Loucy (cell line): ENCODE measurements at regions not wholly inside any gene's neighbourhood (a gene's known extent, or its start where the extent isn't known, plus 50 kb on each side); places are given as distances from the start of the nearest gene placed in this dataset.

ENCODE experiments used
- H2AFZ ChIP-seq: fragments of 200-600 bp; sonication (generic); 2 replicates; pipeline ENCODE4 v1.6.0; 2016; ENCODE audit warnings: antibody characterized with exemption, mild to moderate bottlenecking, low read length, moderate library complexity
- H3F3A ChIP-seq: fragments of 200-600 bp; 2 replicates; pipeline ENCODE4 v1.6.0; 2016; ENCODE audit warnings: antibody characterized with exemption, low read depth, mild to moderate bottlenecking
- H3K27me3 ChIP-seq: fragments of 200-600 bp; sonication (generic); 2 replicates; pipeline ENCODE4 v1.6.1; 2014; ENCODE audit warnings: low read length, mild to moderate bottlenecking; ENCODE audit not compliant: insufficient read depth, poor library complexity, severe bottlenecking
- H3K36me3 ChIP-seq: fragments of 200-600 bp; sonication (generic); 2 replicates; pipeline ENCODE4 v1.6.1; 2016; ENCODE audit warnings: low read length; ENCODE audit not compliant: insufficient read depth
- H3K4me1 ChIP-seq: fragments of 200-600 bp; sonication (generic); 2 replicates; pipeline ENCODE4 v1.5.1; 2014; ENCODE audit warnings: low read length, mild to moderate bottlenecking; ENCODE audit not compliant: insufficient read depth, poor library complexity, severe bottlenecking
- H3K4me2 ChIP-seq: fragments of 200-600 bp; sonication (generic); 2 replicates; pipeline ENCODE4 v1.6.0; 2014; ENCODE audit warnings: antibody characterized with exemption, low read length, low read depth, mild to moderate bottlenecking; ENCODE audit not compliant: poor library complexity, severe bottlenecking
- H3K4me3 ChIP-seq: fragments of 200-600 bp; sonication (generic); 2 replicates; pipeline ENCODE4 v1.5.1; 2014; ENCODE audit warnings: low read length, mild to moderate bottlenecking, mixed read lengths; ENCODE audit not compliant: poor library complexity, severe bottlenecking
- H3K79me2 ChIP-seq: fragments of 200-600 bp; sonication (generic); 2 replicates; pipeline ENCODE4 v1.6.1; 2014; ENCODE audit warnings: low read length; ENCODE audit not compliant: insufficient read depth
- H3K9ac ChIP-seq: fragments of 200-600 bp; sonication (generic); 2 replicates; pipeline ENCODE4 v1.6.0; 2014; ENCODE audit warnings: mild to moderate bottlenecking, low read depth, low read length, moderate library complexity; ENCODE audit not compliant: poor library complexity, severe bottlenecking
- H3K9me2 ChIP-seq: fragments of 200-600 bp; sonication (generic); replicated peaks from 2 replicates; pipeline ENCODE4 v1.6.1; 2016; ENCODE audit warnings: low read depth, low read length, mixed read lengths
- H3K9me3 ChIP-seq: fragments of 200-600 bp; sonication (generic); 2 replicates; pipeline ENCODE4 v1.6.1; 2014; ENCODE audit warnings: mild to moderate bottlenecking, antibody characterized with exemption, low read length, low read depth; ENCODE audit not compliant: insufficient read depth
- H4K20me1 ChIP-seq: fragments of 200-600 bp; sonication (generic); 2 replicates; pipeline ENCODE4 v1.6.0; 2014; ENCODE audit warnings: antibody characterized with exemption, low read length, mild to moderate bottlenecking; ENCODE audit not compliant: insufficient read depth, poor library complexity, severe bottlenecking
- EZH2phosphoT487 ChIP-seq: fragments of 200-600 bp; IDR thresholded peaks from 2 replicates; pipeline ENCODE4 v1.6.1; 2018; ENCODE audit warnings: antibody characterized with exemption, mild to moderate bottlenecking, moderate library complexity, borderline replicate concordance
- TF ChIP-seq, protein P1 (sequence below): fragments of 200-600 bp; sonication (generic); conservative IDR thresholded peaks from 2 replicates; pipeline ENCODE4 v1.5.1; 2014; ENCODE audit warnings: mild to moderate bottlenecking, antibody characterized with exemption, low read length

DNA sequence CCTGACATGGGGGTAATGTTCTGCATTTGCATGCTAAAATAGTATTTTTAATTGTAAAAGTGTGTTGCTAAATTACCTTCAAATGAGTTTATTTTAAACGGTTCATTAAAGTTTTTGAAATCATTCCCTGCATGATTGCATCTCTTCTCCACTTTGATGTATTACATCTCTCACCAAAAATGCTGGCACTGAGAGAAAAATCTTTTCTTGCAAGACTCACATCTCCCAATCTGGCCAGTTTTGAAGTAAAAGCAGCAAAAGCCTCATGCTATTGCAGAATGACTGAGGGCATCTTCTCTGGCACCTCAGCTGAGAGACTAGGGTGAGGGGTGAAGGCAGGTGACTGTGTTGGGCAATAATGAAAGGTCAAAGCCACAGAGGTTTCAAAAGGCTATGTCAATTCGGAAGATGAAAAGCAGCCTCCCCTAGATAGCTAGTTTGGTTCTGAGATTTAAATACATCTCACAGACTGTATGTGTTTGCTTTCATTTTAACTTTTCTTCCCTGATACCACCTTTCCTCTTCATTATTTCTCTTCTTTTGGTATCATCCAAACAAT is 292.2 kb upstream of the RAG2 start:
- TF ChIP-seq, protein P1, sequence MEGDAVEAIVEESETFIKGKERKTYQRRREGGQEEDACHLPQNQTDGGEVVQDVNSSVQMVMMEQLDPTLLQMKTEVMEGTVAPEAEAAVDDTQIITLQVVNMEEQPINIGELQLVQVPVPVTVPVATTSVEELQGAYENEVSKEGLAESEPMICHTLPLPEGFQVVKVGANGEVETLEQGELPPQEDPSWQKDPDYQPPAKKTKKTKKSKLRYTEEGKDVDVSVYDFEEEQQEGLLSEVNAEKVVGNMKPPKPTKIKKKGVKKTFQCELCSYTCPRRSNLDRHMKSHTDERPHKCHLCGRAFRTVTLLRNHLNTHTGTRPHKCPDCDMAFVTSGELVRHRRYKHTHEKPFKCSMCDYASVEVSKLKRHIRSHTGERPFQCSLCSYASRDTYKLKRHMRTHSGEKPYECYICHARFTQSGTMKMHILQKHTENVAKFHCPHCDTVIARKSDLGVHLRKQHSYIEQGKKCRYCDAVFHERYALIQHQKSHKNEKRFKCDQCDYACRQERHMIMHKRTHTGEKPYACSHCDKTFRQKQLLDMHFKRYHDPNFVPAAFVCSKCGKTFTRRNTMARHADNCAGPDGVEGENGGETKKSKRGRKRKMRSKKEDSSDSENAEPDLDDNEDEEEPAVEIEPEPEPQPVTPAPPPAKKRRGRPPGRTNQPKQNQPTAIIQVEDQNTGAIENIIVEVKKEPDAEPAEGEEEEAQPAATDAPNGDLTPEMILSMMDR = no peak
- TF ChIP-seq EZH2phosphoT487 = no peak
- Histone ChIP-seq H3K4me3 (no peak overlapping the region), H3K27me3 (no peaks in the 10 kb centered on the region), H3K9me3 (no peaks in the 10 kb centered on the region), H4K20me1 (no peaks in the 10 kb centered on the region), H3K9me2 (no peaks in the 10 kb centered on the region), H3K79me2 (no peaks in the 10 kb centered on the region), H3K4me2 (no peak overlapping the region), H3K4me1 (no peaks in the 10 kb centered on the region), H3F3A (no peaks in the 10 kb centered on the region), H3K9ac (no peak overlapping the region), H3K36me3 (no peaks in the 10 kb centered on the region), H2AFZ (no peak overlapping the region)

DNA sequence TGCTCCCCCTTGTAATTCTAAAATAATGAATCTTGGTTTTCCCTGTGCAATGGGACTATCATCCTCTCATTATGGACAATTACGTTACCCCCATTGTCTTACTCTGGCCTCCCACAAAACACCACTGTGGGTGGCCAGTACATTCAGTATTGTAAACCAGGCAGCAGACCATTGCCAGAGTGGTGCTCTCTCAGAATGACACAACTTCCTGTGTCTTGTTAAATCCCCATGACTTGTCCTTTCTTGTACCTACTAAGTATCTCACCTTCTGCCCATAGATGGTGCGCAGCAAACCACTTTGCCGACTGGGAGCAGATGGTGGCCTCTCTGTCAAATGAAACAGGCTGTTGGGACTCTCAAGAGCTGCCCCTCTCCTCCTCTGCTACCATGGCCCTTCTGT is 287.1 kb upstream of the RAG2 start:
- Histone ChIP-seq H3K36me3 (no peaks in the 10 kb centered on the region), H3K4me1 (no peaks in the 10 kb centered on the region), H3K79me2 (no peaks in the 10 kb centered on the region), H3K9me2 (no peaks in the 10 kb centered on the region), H3F3A (no peaks in the 10 kb centered on the region), H4K20me1 (no peaks in the 10 kb centered on the region), H3K27me3 (no peaks in the 10 kb centered on the region), H3K4me3 (no peak overlapping the region), H3K9ac (no peak overlapping the region), H3K9me3 (no peaks in the 10 kb centered on the region), H2AFZ (no peak overlapping the region), H3K4me2 (no peak overlapping the region)
- no peak for TF ChIP-seq EZH2phosphoT487
- TF ChIP-seq, protein P1 = no peak

DNA sequence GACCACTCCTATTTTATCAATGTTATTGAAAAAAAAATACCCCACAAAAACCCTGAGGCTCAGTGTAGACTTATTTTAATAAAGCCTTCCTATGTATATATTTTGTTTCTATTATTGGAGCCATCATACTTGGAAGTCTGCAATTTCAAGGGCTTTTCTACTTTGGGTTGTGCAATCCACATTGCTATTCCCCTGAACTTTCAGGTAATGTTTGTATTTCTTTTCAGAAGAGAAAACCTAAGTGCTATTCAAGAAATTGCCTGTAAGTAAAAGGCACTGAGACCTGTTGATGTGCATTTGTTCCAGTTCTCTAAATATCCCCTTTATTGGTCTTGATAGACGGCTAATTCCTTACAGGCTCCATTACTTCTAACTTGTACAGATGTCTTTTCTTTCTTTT is 280.7 kb upstream of the RAG2 start:
- Histone ChIP-seq H2AFZ (no peak overlapping the region), H4K20me1 (no peaks in the 10 kb centered on the region), H3K36me3 (no peaks in the 10 kb centered on the region), H3K9ac (no peak overlapping the region), H3K9me3 (no peaks in the 10 kb centered on the region), H3K4me1 (no peaks in the 10 kb centered on the region), H3K4me2 (no peak overlapping the region), H3K27me3 (no peaks in the 10 kb centered on the region), H3K79me2 (no peaks in the 10 kb centered on the region), H3F3A (no peaks in the 10 kb centered on the region), H3K9me2 (no peaks in the 10 kb centered on the region), H3K4me3 (no peak overlapping the region)
- TF ChIP-seq, protein P1 = no peak
- no peak for TF ChIP-seq EZH2phosphoT487
